H1 (cell line): ENCODE measurements at regions not wholly inside any gene's neighbourhood (a gene's known extent, or its start where the extent isn't known, plus 50 kb on each side); places are given as distances from the start of the nearest gene placed in this dataset.

Source experiments
- CBX5 ChIP-seq: fragments of 300-800, 300-1000 bp; sonication (generic); IDR thresholded peaks from 2 replicates; pipeline ENCODE4 v1.7.1; 2016; ENCODE audit warnings: antibody characterized with exemption, low read length, low read depth
- CEBPB ChIP-seq: IDR thresholded peaks from 2 replicates; pipeline ENCODE4 v1.6.1; 2012; ENCODE audit warnings: low read depth, low read length
- CHD7 ChIP-seq: fragments of 300-600 bp; sonication (generic); IDR thresholded peaks from 2 replicates; pipeline ENCODE4 v1.7.1; 2012; ENCODE audit warnings: low read length, moderate library complexity, mild to moderate bottlenecking, inconsistent platforms; ENCODE audit not compliant: insufficient replicate concordance
- CTCF ChIP-seq, 3 experiments: IDR thresholded peaks; 1 replicate in 2 of 3; 2 replicates in 1 of 3; pipeline versions ENCODE4 v1.5.1 to v1.6.1; 2011; ENCODE audit warnings: low read length in 3 of 3, mild to moderate bottlenecking in 3 of 3, inconsistent platforms in 2 of 3, low read depth in 1 of 3, moderate library complexity in 1 of 3; ENCODE audit not compliant: insufficient read depth in 1 of 3; ENCODE audit errors: control extremely low read depth in 1 of 3
- JUND ChIP-seq: IDR thresholded peaks from 2 replicates; pipeline ENCODE4 v1.6.1; 2011; ENCODE audit warnings: mild to moderate bottlenecking, improper control_type of control experiment, low read length
- RAD21 ChIP-seq, 2 experiments: IDR thresholded peaks in 1 of 2; conservative IDR thresholded peaks in 1 of 2; 2 replicates each; pipeline ENCODE4 v1.6.1; 2011; ENCODE audit warnings: low read depth in 2 of 2, low read length in 2 of 2, improper control_type of control experiment in 1 of 2, inconsistent platforms in 1 of 2, mild to moderate bottlenecking in 1 of 2, moderate library complexity in 1 of 2
- RNF2 ChIP-seq: fragments of 200-900, 300-1000 bp; sonication (generic); IDR thresholded peaks from 2 replicates; pipeline ENCODE4 v1.7.1; 2016; ENCODE audit warnings: borderline replicate concordance, low read depth, mild to moderate bottlenecking, antibody characterized with exemption, low read length; ENCODE audit not compliant: poor library complexity, severe bottlenecking; ENCODE audit errors: missing control alignments
- SIX5 ChIP-seq: IDR thresholded peaks from 2 replicates; pipeline ENCODE4 v1.6.1; 2011; ENCODE audit warnings: mild to moderate bottlenecking, low read depth, low read length
- TEAD4 ChIP-seq: IDR thresholded peaks from 2 replicates; pipeline ENCODE4 v1.6.1; 2012; ENCODE audit warnings: low read depth, low read length, inconsistent platforms, mixed read lengths

- TF ChIP-seq CHD7 (no peak), RAD21 (IDR thresholded peaks at IDR 0.05 in 1 of 2, conservative IDR thresholded peaks at IDR 0.05 in 1 of 2; ENCODE audit: low read depth in 2 of 2, low read length in 2 of 2) (no peak), CTCF (IDR thresholded peaks at IDR 0.05; ENCODE audit: control extremely low read depth in 1 of 3, insufficient read depth in 1 of 3, low read depth in 1 of 3, low read length in 3 of 3) (no peak), TEAD4 (no peak), SIX5 (no peak), JUND (no peak), RNF2 (no peak), CBX5 (no peak), CEBPB (no peak)
These were observed 347.9 kb downstream of the NR2F2 start (continued) for GRCh38 chr15:96678386-96678785.
